Adipocyte (in vitro differentiated cells): ENCODE measurements at regions not wholly inside any gene's neighbourhood (a gene's known extent, or its start where the extent isn't known, plus 50 kb on each side); places are given as distances from the start of the nearest gene placed in this dataset.

Experiments used
- DNase-seq: peaks from one replicate; pipeline ENCODE4 v3.0.0-alpha.2; 2015; ENCODE audit warnings: low read depth
- H3K27me3 ChIP-seq: replicated peaks from 2 replicates; pipeline ENCODE4 v1.7.0; 2013; ENCODE audit warnings: mild to moderate bottlenecking, low read length, moderate library complexity; ENCODE audit not compliant: control insufficient read depth, insufficient read depth
- H3K36me3 ChIP-seq: 2 replicates; pipeline ENCODE4 v1.7.0; 2013; ENCODE audit warnings: low read length, mild to moderate bottlenecking, moderate library complexity; ENCODE audit not compliant: control insufficient read depth, insufficient read depth, severe bottlenecking
- H3K4me1 ChIP-seq: 2 replicates; pipeline ENCODE4 v1.7.0; 2013; ENCODE audit warnings: mild to moderate bottlenecking, low read length, moderate library complexity; ENCODE audit not compliant: control insufficient read depth, insufficient read depth
- H3K4me3 ChIP-seq: 2 replicates; pipeline ENCODE4 v1.7.0; 2013; ENCODE audit warnings: mild to moderate bottlenecking, low read length, moderate library complexity
- H3K9ac ChIP-seq: 2 replicates; pipeline ENCODE4 v1.7.0; 2013; ENCODE audit warnings: mild to moderate bottlenecking, low read length, moderate library complexity
- H3K9me3 ChIP-seq: 2 replicates; pipeline ENCODE4 v1.7.0; 2013; ENCODE audit warnings: mild to moderate bottlenecking, low read length, moderate library complexity; ENCODE audit not compliant: control insufficient read depth

DNA sequence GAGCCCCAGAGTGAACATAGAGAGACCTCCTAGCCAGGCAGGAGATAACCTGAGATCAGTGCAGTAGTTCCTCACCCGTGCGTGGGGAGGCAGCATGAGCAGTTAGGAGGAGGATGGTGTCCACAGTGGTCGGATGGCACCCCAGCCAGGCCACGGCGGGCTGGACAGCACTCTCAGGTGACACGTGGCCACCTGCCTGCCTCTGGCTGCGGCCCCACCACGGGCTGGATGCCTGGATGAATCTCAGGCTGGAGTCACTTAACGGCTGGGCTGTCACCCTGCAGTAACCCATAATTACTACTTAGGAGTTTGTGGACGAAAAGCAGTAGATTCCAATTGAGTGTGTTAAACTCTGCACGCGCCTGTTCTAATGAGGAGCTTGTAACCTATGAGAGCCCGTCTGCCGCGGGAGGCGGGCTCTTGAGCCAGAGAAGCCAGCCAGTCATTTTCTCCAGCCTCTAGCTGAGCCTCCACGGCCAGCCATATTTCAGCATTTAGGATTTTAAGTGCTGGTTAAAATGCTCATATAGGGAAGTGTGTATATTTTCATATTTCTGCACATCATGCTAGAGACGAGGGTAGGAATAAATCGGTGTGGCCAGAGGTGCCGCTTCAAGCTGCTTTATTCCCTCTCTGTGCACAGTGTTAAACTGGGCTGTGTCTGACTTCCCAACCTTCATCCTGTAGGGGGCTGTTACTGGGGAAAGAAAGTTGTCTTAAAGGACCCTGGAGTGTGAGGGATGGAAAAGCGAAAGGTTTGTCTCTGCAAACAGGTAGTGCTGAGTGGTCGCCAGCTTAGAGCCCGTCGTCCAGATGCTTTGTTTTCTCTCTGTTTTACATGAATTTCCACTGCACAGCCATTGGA lies 144.0 kb downstream of the GLI2 start:
- Histone ChIP-seq H3K27me3 (no peaks in the 10 kb centered on the region), H3K4me1 (peaks cover 24% of the 10 kb centered on the region), H3K9ac (no peak overlapping the region), H3K4me3 (no peak overlapping the region), H3K9me3 (no peaks in the 10 kb centered on the region), H3K36me3 (no peaks in the 10 kb centered on the region)
- no peak for DNase-seq

DNA sequence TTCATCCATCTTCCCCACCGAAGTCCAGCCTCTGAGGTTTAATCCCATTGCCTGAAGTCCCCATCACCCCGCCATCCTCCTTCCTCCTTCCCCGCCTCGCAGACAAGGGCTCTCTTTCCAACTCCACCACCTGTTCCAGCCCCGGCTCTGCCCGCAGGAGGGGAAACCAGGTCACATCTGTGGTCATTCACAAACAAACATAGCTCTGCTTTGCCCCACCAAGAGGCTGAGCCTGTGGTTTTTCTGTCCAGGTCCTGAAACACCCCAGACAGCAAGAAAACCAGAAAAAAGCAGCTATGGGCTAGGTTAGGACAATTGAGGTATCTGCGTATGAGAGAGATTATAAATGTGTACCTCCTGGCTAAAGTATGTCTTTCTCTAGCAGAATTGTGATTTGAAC lies 144.7 kb downstream of the GLI2 start:
- DNase-seq, result no peak
- Histone ChIP-seq H3K9me3 (no peaks in the 10 kb centered on the region), H3K36me3 (no peaks in the 10 kb centered on the region), H3K9ac (no peak overlapping the region), H3K4me1 (peaks cover 18% of the 10 kb centered on the region), H3K27me3 (no peaks in the 10 kb centered on the region), H3K4me3 (no peak overlapping the region)

DNA sequence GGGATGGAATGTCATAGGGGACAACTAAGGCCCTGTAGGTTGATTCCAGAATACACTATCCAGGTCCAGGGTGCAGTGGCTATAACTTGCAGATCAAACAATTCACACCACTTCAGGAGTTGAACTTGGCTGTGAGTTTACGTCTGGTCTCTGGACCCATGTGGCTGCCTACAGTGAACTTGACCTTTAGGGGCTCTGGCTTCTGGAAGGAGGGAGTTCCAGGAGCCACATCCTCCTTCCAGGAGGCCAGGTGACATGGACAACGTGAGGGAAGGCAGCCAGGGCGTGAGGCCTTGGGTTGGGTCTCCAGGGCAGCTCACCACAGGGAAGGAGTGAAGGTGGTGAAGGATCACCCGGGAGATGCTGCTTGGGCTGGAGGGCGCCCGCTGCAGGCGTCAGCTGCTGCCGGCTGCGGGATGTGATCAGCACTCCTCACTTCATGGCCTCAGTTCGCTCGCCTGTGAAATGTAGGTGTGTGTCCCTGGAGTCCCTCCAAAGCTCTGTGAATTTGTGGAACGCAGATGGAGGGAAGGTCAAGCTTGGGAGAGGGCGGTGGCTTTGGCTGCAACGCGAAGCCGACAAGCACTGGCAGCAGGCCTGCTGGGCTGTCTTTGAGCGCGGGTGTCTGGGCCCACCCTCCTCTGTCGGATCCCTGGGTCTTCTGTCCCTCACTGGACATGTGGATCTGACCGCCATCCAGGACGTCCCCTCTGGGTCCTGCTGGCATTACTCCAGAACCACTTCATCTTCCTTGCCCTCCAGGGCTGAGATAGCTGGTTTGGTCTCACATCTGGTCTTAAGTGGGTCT lies 146.5 kb downstream of the GLI2 start:
- H3K36me3 ChIP-seq, result no peaks in the 10 kb centered on the region
- no peaks in the 10 kb centered on the region for H3K27me3 ChIP-seq
- H3K9ac ChIP-seq, result no peak overlapping the region
- peaks cover 14% of the 10 kb centered on the region for H3K4me1 ChIP-seq
- DNase-seq, result no peak
- no peaks in the 10 kb centered on the region for H3K9me3 ChIP-seq
- no peak overlapping the region for H3K4me3 ChIP-seq

DNA sequence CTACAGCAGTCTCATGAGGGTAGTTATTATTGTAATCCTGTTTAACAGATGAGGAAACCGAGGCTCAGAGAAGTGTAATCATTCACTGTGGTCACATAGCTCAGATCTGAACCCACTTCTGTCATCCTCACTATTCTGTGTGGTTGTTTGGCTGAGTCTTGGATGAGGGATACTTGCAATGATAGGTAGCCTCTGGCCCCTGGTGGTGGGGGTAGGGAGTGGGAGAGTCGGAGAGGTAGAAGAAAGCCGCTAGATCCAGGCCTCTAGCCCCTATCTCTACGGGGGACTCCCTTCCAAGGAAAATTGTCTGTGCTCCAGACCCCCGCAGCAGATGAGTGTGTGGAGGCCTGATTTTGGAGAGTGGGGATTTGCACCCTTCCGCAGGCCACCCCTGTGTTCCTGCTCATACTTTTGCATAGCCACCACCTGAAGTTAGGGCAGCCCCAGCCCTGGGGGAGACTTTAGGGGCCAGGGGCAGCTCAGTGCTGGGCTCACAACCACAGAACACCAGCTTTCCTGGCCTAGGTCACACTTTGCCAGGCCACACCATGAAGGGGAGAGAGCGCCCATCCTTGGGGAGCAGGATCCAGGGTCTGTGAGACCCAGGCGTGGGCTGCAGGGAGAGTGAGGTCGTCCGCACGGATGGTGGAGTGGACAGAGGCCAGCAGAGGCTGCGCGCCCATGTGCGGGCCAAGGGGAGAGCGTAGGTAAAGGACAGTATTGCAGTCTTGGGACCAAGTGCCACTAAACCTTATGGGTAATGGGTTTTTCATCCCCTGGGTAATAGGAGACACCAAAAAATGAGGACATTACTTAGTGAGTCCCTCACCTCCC lies 148.2 kb downstream of the GLI2 start:
- no peak for DNase-seq
- H3K4me1 ChIP-seq, result peaks cover 14% of the 10 kb centered on the region
- H3K36me3 ChIP-seq, result no peaks in the 10 kb centered on the region
- no peak overlapping the region for H3K9ac ChIP-seq
- H3K4me3 ChIP-seq, result no peak overlapping the region
- H3K9me3 ChIP-seq, result no peaks in the 10 kb centered on the region
- H3K27me3 ChIP-seq, result no peaks in the 10 kb centered on the region

DNA sequence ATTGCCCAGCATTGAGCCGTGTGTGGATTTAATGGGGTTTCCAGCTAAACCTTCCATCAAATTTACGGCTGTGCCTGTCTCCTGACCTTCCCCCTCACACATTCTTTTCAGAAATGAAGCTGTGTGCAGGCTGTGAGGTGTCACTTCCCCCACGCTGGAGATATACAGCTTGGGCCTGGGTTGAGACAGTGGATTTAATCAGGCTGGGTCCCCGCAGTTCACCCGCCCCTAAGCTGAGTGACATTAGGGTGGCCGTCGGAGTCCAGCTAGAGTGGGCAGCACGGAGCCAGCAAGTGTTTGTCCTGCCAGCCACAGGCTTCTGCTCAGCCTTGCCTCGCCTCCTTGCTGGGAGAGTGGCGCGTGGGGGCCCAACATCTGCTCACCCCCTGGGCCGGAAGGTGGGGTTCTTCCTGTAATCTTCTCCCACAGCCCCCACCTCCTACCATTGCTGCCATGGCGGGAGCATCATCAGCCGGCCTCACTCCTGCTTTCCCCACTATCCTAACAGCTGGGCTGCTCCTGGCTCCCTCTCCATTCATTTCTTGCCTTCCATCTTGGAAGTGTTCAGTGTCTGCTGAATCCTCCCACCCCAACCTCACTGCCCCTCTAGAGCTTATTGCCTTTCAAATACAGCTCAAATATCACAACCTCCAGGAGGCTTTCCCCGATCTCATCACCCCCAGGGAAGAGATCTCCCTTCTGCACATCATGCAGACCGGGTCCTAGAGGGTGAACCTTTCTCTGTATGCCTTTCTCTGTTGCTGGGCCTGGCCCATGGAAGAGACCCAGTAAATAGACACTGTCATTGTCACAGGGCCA lies 149.0 kb downstream of the GLI2 start:
- Histone ChIP-seq H3K9ac (no peak overlapping the region), H3K27me3 (no peaks in the 10 kb centered on the region), H3K36me3 (no peaks in the 10 kb centered on the region), H3K4me3 (no peak overlapping the region), H3K4me1 (peaks cover 7% of the 10 kb centered on the region), H3K9me3 (no peaks in the 10 kb centered on the region)
- DNase-seq, result no peak

DNA sequence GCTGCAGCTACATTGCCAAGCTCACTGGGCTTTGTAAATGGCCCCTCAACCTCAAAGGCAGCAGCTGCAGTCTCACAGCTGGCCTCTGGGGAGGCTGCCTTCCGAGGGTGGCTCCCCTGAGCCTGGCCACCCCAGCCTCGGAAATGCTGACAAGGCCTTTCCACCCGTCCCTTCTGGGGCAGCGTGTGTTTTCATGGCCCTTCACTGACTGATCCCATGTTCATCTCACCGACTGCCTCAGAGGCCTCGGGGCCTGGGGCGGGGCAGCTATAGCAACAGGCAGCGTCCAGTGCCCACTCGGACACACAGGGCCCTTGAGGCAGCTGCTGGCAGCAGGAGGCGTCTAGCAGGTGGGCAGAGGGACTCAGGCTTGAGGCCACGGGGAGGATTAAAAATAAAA lies 149.7 kb downstream of the GLI2 start:
- no peaks in the 10 kb centered on the region for H3K27me3 ChIP-seq
- no peak overlapping the region for H3K9ac ChIP-seq
- no peak for DNase-seq
- no peaks in the 10 kb centered on the region for H3K9me3 ChIP-seq
- no peak overlapping the region for H3K4me3 ChIP-seq
- peaks cover 7% of the 10 kb centered on the region for H3K4me1 ChIP-seq
- H3K36me3 ChIP-seq, result no peaks in the 10 kb centered on the region

DNA sequence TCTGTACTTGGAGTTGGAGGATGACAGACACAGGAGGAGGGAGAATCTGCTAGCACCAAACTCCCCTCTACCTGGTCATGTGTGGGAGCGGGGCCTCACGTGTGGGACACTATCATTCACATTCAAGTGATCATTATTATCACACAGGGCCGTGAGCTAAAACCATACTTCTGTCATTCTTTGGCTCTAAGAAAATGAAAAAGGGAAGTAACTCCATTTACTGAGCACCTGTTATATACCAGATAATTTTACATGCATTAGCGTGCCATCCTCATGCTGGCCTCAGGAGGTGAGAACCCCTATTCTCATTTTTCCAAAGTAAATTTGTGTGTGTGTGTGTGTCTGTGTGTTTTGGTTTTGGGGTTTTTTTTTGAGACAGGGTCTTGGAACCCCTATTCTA lies 150.1 kb downstream of the GLI2 start:
- Histone ChIP-seq H3K9me3 (no peaks in the 10 kb centered on the region), H3K4me3 (no peak overlapping the region), H3K4me1 (peaks cover 7% of the 10 kb centered on the region), H3K9ac (no peak overlapping the region), H3K27me3 (no peaks in the 10 kb centered on the region), H3K36me3 (no peaks in the 10 kb centered on the region)
- no peak for DNase-seq

DNA sequence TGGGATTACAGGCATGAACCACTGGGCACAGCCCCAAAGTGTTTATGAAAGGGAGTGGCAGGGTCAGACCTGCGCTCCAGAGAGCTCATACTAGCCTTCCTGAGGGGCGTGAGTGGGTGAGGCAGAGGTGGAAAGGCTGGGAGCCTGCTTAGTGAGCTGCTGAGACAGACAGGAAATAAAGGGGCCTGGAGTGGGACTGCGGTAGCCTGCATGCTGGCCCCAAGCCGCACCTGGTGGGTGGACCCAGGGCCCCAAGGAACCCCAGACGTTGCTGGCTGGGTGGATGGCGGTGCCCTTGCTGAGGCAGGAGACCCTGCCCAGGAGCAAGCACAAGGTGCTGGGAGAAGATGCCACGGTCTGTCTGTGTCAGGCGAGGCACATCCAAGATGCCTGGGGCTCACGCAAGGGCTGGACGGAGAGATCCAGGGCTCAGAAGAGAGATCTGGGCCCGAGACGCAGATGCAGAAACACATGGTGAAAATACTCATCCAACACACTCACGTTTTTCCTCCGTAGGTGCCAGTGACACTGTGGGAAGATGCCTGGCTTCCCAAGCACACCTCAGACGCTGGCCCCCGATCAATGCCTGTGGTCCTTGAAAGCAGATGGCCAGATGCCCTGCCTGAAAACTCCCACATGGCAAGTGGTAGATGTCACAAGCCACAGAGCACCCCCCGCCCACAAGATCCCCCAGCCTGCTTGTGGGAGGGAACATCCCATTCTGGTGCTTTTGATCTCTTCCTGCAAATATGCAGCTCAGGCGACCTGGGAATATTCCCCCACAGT lies 151.1 kb downstream of the GLI2 start:
- H3K27me3 ChIP-seq, result no peaks in the 10 kb centered on the region
- H3K9me3 ChIP-seq, result no peaks in the 10 kb centered on the region
- H3K4me3 ChIP-seq, result no peak overlapping the region
- H3K4me1 ChIP-seq, result peaks cover 7% of the 10 kb centered on the region
- H3K36me3 ChIP-seq, result no peaks in the 10 kb centered on the region
- DNase-seq, result no peak
- H3K9ac ChIP-seq, result no peak overlapping the region

DNA sequence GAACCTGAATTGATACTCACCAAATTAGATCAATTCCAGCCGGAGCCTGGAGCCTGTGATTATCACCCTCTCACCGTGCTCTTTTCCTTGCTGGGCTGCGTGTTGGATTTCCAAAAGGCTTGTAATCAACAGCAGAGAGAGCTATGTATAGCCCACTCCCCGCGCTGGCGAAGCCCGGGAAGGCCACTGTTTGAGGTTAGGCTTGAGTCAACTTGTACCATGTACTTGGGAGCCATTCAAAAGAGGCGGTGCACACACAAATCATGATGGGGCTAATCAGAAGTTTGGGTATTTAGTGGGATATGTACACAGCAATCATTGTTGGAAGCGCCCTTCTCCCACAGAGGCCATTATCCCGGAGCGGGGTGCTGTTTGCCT lies 151.6 kb downstream of the GLI2 start:
- Histone ChIP-seq H3K27me3 (no peaks in the 10 kb centered on the region), H3K9me3 (no peaks in the 10 kb centered on the region), H3K36me3 (no peaks in the 10 kb centered on the region), H3K4me3 (no peak overlapping the region), H3K4me1 (peaks cover 4% of the 10 kb centered on the region), H3K9ac (no peak overlapping the region)
- DNase-seq, result no peak

DNA sequence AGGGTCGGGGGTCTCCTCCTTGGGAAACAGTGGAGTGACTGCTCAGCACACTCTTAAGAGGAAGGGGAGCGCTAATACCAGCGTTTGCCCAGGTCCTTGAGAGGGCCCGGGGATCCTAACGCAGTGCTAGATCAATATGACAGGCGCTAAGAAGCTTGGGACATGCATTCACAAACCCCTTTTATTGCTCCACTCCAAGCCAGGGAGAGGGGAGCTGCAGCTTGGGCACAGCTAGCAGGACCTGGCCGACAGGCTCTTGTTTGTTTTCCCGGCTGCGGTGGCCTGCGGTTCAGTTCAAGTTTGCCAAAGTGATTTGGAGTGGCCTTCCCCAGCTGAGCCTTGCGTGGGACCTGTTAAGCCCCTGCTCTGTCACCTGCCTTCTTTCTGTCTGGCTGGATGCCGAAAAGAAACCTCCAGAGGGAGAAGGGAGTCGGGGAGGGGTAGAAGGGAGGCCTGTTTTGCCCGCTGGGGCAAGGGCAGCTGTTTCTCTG lies 152.1 kb downstream of the GLI2 start:
- H3K9ac ChIP-seq, result no peak overlapping the region
- H3K27me3 ChIP-seq, result no peaks in the 10 kb centered on the region
- H3K36me3 ChIP-seq, result no peaks in the 10 kb centered on the region
- no peak overlapping the region for H3K4me3 ChIP-seq
- no peak for DNase-seq
- peaks cover 3% of the 10 kb centered on the region for H3K4me1 ChIP-seq
- H3K9me3 ChIP-seq, result no peaks in the 10 kb centered on the region
